ENCODE measurements at regions not wholly inside any gene's neighbourhood (a gene's known extent, or its start where the extent isn't known, plus 50 kb on each side); places are given as distances from the start of the nearest gene placed in this dataset.

GRCh38 chr13:29936051-29936813 is 85.8 kb upstream of the UBL3 start:
- 0% methylated on average over 10 of the region's 13 CpGs for WGBS (ENCODE audit: insufficient coverage, low coverage, missing lambda C conversion rate)
- CTCF ChIA-PET (ENCODE audit: low intra/inter-chr PET ratio), result no interaction called here
- intact Hi-C loops (cut with micrococcal nuclease) (no loop called here), in situ Hi-C loops (cut with MboI) (no loop called here)
- ATAC-seq (no peak), FAIRE-seq (no peak), DNase-seq (ENCODE audit: extremely low read depth in 1 of 4, low spot score in 3 of 4) (no peak)
- Histone ChIP-seq H3K9me1 (ENCODE audit: control insufficient read depth, insufficient read depth, low read length) (no peaks in the 10 kb centered on the region), H3K36me3 (ENCODE audit: control insufficient read depth, insufficient read depth, low read length) (no peaks in the 10 kb centered on the region), H3K4me2 (ENCODE audit: insufficient read depth, low read length) (no peak overlapping the region), H3K4me1 (replicated peaks in 1 of 2; ENCODE audit: control insufficient read depth in 2 of 2, insufficient read depth in 2 of 2, low read length in 2 of 2) (no peaks in the 10 kb centered on the region), H3K27me3 (ENCODE audit: control insufficient read depth in 2 of 2, insufficient read depth in 2 of 2, low read length in 2 of 2) (peaks cover 2 to 11% of the 10 kb centered on the region in 2 experiments; a peak in 1 of 5 replicates), H3K4me3 (no peak overlapping the region), H3K79me2 (ENCODE audit: control insufficient read depth, insufficient read depth, low read length) (no peaks in the 10 kb centered on the region), H3K27ac (ENCODE audit: extremely low read depth, low read depth, low read length) (no peak overlapping the region), H4K20me1 (replicated peaks; ENCODE audit: control insufficient read depth, insufficient read depth, low read length) (no peaks in the 10 kb centered on the region), H3K9ac (ENCODE audit: insufficient read depth in 1 of 2, low read depth in 2 of 2, low read length in 2 of 2) (no peak overlapping the region), H3K9me3 (replicated peaks; ENCODE audit: control insufficient read depth, insufficient read depth, low read depth, low read length) (no peaks in the 10 kb centered on the region), H2AFZ (ENCODE audit: low read depth, low read length) (no peak overlapping the region)
- no TSS peak for BruUV-seq (replicated peaks)
- POLR2A ChIA-PET, result interaction anchor here (0.6 kb wide), 1 partner anchor 1921 kb away, joined by 4 read pairs; no protein-coding TSS in a partner anchor
- TF ChIP-seq GABPB1 (CRISPR knock-in tag; IDR thresholded peaks at IDR 0.05) (no peak), GABPA (tag; conservative IDR thresholded peaks at IDR 0.05; ENCODE audit: low read depth) (no peak), TRIM28 (IDR thresholded peaks at IDR 0.05) (no peak), KDM1A (IDR thresholded peaks at IDR 0.05) (no peak), CBFA2T3 (IDR thresholded peaks at IDR 0.05) (no peak), ZZZ3 (IDR thresholded peaks at IDR 0.05) (no peak), TEAD2 (tag; IDR thresholded peaks at IDR 0.05) (no peak), DPF2 (IDR thresholded peaks at IDR 0.05) (no peak), ZNF124 (CRISPR knock-in tag; IDR thresholded peaks at IDR 0.05) (no peak), TCF7L2 (IDR thresholded peaks at IDR 0.05; ENCODE audit: low read depth, low read length) (no peak), ZNF24 (IDR thresholded peaks at IDR 0.05) (no peak), CREB1 (IDR thresholded peaks at IDR 0.05) (no peak), CREB1 (CRISPR knock-in tag; IDR thresholded peaks at IDR 0.05) (no peak), BHLHE40 (IDR thresholded peaks at IDR 0.05; ENCODE audit: low read length) (no peak), EZH2 (IDR thresholded peaks at IDR 0.05; ENCODE audit: borderline replicate concordance, low read depth, low read length) (no peak)
- TF ChIP-seq, protein P1, sequence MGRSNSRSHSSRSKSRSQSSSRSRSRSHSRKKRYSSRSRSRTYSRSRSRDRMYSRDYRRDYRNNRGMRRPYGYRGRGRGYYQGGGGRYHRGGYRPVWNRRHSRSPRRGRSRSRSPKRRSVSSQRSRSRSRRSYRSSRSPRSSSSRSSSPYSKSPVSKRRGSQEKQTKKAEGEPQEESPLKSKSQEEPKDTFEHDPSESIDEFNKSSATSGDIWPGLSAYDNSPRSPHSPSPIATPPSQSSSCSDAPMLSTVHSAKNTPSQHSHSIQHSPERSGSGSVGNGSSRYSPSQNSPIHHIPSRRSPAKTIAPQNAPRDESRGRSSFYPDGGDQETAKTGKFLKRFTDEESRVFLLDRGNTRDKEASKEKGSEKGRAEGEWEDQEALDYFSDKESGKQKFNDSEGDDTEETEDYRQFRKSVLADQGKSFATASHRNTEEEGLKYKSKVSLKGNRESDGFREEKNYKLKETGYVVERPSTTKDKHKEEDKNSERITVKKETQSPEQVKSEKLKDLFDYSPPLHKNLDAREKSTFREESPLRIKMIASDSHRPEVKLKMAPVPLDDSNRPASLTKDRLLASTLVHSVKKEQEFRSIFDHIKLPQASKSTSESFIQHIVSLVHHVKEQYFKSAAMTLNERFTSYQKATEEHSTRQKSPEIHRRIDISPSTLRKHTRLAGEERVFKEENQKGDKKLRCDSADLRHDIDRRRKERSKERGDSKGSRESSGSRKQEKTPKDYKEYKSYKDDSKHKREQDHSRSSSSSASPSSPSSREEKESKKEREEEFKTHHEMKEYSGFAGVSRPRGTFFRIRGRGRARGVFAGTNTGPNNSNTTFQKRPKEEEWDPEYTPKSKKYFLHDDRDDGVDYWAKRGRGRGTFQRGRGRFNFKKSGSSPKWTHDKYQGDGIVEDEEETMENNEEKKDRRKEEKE (IDR thresholded peaks at IDR 0.05; ENCODE audit: borderline replicate concordance in 1 of 2, control insufficient read depth in 1 of 2, low read depth in 2 of 2, low read length in 1 of 2), result no peak
- TF ChIP-seq, protein P2, sequence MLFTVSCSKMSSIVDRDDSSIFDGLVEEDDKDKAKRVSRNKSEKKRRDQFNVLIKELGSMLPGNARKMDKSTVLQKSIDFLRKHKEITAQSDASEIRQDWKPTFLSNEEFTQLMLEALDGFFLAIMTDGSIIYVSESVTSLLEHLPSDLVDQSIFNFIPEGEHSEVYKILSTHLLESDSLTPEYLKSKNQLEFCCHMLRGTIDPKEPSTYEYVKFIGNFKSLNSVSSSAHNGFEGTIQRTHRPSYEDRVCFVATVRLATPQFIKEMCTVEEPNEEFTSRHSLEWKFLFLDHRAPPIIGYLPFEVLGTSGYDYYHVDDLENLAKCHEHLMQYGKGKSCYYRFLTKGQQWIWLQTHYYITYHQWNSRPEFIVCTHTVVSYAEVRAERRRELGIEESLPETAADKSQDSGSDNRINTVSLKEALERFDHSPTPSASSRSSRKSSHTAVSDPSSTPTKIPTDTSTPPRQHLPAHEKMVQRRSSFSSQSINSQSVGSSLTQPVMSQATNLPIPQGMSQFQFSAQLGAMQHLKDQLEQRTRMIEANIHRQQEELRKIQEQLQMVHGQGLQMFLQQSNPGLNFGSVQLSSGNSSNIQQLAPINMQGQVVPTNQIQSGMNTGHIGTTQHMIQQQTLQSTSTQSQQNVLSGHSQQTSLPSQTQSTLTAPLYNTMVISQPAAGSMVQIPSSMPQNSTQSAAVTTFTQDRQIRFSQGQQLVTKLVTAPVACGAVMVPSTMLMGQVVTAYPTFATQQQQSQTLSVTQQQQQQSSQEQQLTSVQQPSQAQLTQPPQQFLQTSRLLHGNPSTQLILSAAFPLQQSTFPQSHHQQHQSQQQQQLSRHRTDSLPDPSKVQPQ (CRISPR knock-in tag; IDR thresholded peaks at IDR 0.05; ENCODE audit: borderline replicate concordance), result no peak
